GM23338 (cell line): ENCODE measurements at regions not wholly inside any gene's neighbourhood (a gene's known extent, or its start where the extent isn't known, plus 50 kb on each side); places are given as distances from the start of the nearest gene placed in this dataset.

ENCODE experiments used
- JUNB ChIP-seq: IDR thresholded peaks from one replicate; pipeline ENCODE4 v1.6.1; 2016; ENCODE audit warnings: antibody characterized with exemption; ENCODE audit not compliant: unreplicated experiment
- STAT1 ChIP-seq: IDR thresholded peaks from one replicate; pipeline ENCODE4 v1.6.1; 2016; ENCODE audit warnings: antibody characterized with exemption; ENCODE audit not compliant: unreplicated experiment
- TF ChIP-seq, protein P1 (sequence below): IDR thresholded peaks from one replicate; pipeline ENCODE4 v1.6.1; 2018; ENCODE audit warnings: antibody characterized with exemption; ENCODE audit not compliant: unreplicated experiment
- TF ChIP-seq, protein P2 (sequence below): IDR thresholded peaks from 2 replicates; pipeline ENCODE4 v1.6.1; 2016; ENCODE audit warnings: antibody characterized with exemption

DNA sequence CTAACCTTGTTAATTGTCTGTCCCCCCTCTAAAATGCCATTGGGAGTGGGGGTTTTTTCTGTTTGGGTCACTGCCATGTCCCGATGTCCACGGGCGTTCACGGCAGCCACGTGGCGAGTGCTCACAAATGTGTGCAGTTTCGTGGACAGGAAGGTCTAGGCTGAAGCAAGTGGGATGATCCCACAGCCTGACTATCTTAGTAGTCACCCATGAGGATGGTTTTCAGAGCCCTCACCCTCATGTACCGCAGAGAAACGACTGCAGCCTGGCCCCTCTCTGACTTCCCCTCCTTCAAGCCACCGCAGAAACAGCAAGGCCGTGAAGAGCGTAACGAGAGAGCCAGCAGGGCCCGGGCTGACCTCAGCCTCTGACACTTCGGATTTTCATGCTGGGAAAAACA, 52.3 kb upstream of the COX20 start (continued):
- TF ChIP-seq, protein P1, sequence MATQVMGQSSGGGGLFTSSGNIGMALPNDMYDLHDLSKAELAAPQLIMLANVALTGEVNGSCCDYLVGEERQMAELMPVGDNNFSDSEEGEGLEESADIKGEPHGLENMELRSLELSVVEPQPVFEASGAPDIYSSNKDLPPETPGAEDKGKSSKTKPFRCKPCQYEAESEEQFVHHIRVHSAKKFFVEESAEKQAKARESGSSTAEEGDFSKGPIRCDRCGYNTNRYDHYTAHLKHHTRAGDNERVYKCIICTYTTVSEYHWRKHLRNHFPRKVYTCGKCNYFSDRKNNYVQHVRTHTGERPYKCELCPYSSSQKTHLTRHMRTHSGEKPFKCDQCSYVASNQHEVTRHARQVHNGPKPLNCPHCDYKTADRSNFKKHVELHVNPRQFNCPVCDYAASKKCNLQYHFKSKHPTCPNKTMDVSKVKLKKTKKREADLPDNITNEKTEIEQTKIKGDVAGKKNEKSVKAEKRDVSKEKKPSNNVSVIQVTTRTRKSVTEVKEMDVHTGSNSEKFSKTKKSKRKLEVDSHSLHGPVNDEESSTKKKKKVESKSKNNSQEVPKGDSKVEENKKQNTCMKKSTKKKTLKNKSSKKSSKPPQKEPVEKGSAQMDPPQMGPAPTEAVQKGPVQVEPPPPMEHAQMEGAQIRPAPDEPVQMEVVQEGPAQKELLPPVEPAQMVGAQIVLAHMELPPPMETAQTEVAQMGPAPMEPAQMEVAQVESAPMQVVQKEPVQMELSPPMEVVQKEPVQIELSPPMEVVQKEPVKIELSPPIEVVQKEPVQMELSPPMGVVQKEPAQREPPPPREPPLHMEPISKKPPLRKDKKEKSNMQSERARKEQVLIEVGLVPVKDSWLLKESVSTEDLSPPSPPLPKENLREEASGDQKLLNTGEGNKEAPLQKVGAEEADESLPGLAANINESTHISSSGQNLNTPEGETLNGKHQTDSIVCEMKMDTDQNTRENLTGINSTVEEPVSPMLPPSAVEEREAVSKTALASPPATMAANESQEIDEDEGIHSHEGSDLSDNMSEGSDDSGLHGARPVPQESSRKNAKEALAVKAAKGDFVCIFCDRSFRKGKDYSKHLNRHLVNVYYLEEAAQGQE, result no peak
- TF ChIP-seq JUNB (no peak), STAT1 (no peak)
- TF ChIP-seq, protein P2, sequence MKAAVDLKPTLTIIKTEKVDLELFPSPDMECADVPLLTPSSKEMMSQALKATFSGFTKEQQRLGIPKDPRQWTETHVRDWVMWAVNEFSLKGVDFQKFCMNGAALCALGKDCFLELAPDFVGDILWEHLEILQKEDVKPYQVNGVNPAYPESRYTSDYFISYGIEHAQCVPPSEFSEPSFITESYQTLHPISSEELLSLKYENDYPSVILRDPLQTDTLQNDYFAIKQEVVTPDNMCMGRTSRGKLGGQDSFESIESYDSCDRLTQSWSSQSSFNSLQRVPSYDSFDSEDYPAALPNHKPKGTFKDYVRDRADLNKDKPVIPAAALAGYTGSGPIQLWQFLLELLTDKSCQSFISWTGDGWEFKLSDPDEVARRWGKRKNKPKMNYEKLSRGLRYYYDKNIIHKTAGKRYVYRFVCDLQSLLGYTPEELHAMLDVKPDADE, result no peak
